Erythroblast (primary cell): ENCODE measurements at regions not wholly inside any gene's neighbourhood (a gene's known extent, or its start where the extent isn't known, plus 50 kb on each side); places are given as distances from the start of the nearest gene placed in this dataset.

Source experiments
- GATA1 ChIP-seq: IDR thresholded peaks from 2 replicates; pipeline ENCODE4 v1.6.1; 2011; ENCODE audit warnings: low read depth, mild to moderate bottlenecking, control low read depth, low read length, moderate library complexity
- POLR2A ChIP-seq: IDR thresholded peaks from 2 replicates; pipeline ENCODE4 v1.6.1; 2011; ENCODE audit warnings: mild to moderate bottlenecking, low read length

DNA sequence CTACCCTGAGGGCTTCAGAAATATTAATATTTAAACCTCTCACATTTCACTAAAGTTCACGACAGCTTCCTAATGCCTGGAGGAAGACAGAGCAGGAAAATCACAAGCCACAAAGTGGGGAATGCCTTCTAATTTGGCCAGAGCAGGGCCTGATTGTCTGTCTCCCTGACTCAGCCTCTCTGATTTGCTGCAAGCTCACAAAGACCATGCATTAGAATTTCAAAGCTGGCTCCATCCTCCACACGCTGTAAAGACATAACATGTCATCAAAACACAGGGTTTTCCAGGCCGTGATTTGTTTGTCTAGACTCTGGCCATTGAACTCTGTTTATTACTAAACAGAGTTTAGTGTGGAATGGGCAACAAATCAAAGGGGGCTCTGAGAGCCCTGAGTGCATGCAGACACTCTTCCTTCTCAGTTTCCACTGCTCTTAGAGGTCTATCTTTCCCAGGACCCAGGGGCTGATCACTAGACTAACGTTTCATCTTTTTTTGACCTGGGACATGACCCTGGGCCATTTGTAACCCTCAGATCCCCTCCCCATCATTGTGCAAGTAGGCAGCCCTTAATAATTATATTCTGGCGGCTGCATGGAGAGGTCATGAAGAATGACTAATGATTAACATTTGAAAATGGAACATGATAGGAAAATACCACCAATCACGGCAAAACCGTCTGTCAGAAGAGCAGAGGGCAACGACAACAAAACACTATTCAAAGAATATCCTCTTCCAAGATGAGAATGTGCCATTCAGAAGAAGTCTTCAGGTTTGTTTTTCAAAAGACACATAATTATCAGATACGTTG lies 140.2 kb downstream of the ENC1 start:
- TF ChIP-seq POLR2A (no peak), GATA1 (no peak)
